VCaP (cell line): ENCODE measurements at regions not wholly inside any gene's neighbourhood (a gene's known extent, or its start where the extent isn't known, plus 50 kb on each side); places are given as distances from the start of the nearest gene placed in this dataset.
"Not testable (repeated sequence)": the region's sequence is repeated elsewhere in the genome, so short reads cannot be mapped to it uniquely, and the experiment has no call there.

ENCODE experiments used
- H3K27ac ChIP-seq: fragments of 450-650 bp; 2 replicates; pipeline ENCODE4 v1.5.1; 2017
- TF ChIP-seq, protein P1 (sequence below): fragments of 450-650 bp; conservative IDR thresholded peaks from 2 replicates; pipeline ENCODE4 v1.5.1; 2017; ENCODE audit warnings: mild to moderate bottlenecking, moderate library complexity

GRCh38 chr5:1723957-1724821 is 75.4 kb downstream of the MRPL36 start:
- TF ChIP-seq, protein P1, sequence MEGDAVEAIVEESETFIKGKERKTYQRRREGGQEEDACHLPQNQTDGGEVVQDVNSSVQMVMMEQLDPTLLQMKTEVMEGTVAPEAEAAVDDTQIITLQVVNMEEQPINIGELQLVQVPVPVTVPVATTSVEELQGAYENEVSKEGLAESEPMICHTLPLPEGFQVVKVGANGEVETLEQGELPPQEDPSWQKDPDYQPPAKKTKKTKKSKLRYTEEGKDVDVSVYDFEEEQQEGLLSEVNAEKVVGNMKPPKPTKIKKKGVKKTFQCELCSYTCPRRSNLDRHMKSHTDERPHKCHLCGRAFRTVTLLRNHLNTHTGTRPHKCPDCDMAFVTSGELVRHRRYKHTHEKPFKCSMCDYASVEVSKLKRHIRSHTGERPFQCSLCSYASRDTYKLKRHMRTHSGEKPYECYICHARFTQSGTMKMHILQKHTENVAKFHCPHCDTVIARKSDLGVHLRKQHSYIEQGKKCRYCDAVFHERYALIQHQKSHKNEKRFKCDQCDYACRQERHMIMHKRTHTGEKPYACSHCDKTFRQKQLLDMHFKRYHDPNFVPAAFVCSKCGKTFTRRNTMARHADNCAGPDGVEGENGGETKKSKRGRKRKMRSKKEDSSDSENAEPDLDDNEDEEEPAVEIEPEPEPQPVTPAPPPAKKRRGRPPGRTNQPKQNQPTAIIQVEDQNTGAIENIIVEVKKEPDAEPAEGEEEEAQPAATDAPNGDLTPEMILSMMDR: no peak
- H3K27ac ChIP-seq: no peak overlapping the region

DNA sequence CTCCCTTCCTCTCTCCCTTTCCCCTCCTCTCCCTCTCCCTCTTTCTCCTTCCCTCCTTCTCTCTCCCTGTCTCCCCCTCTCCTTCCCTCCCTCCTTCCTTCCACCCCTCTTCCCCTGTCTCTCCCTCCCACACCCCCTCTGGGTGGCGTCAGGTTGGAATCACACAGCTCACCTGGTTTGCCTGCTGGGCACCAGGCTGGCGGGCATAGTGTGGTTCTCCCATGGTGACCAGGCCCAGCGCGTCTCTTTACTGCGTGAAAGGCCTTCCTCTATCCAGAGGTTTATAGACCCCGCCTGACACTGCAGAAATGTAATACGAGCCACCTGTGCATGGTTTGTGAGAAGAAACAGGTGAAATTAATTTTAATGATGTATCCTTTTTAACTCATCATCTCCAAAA is 76.2 kb downstream of the MRPL36 start:
- TF ChIP-seq, protein P1: no peak
- H3K27ac ChIP-seq: no peak overlapping the region

- TF ChIP-seq, protein P1: no peak
- no peak overlapping the region for H3K27ac ChIP-seq
Measured at GRCh38 chr5:1722877-1723276, 76.8 kb downstream of the MRPL36 start.

DNA sequence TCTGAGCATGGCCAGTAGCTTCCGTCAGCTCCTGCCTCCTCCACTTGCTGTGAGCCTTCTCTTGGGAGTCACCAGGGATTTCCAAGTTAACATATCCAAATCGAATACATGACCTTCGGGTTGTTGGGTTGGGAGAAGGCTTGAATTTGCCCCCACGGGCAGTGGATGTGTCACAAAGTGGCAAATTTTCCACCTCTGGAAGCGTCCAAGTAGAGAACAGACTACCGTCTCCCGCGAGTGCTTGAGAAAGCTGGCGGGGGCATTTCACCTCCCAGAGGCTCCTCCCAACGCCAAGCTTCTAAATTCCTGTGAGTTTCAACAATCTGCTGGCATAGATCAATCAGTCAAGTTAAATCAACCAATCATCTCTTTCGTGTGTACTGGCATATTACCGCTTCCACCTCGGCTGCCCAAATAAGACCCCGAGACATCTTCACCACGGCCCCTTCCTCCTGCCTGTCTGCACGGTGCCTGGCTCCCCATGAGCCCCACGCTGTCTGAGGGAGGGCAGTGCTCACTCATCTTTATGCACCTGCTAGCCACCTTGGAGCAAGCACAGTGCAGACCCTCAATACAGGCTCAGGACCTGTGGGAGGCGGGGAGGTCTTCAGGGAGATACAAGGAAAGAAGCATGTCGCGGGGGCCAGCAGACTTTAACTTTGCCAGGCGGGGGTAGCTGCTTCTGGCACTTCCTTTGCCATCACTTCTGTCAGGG is 79.1 kb downstream of the MRPL36 start:
- TF ChIP-seq, protein P1: no peak
- no peak overlapping the region for H3K27ac ChIP-seq

DNA sequence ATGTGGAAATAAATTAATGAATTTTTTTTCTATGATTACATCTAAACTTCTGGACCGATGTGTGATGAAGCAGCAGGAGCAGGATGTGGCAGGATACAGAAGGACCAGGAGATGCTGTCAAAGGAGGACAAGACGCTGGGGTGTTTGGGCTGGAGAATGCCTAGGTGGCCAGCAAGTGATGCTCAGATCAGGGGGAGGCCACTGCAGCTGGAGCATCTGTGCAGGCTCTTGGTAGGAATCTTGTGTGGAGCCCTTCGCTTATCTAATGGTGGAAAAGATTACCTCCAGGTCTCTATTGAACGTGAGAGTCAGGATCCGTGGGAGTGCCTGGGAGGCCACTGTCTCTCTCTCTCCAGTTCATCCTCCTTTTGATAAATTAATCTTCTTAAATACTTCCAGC is 79.8 kb downstream of the MRPL36 start:
- TF ChIP-seq, protein P1: no peak
- H3K27ac ChIP-seq: no peak overlapping the region

- no peak overlapping the region for H3K27ac ChIP-seq
- TF ChIP-seq, protein P1: no peak
Measured at GRCh38 chr5:1718669-1719068, 81.0 kb downstream of the MRPL36 start.

- not testable (repeated sequence) for H3K27ac ChIP-seq
Measured at GRCh38 chr5:1710091-1710490, 89.5 kb downstream of the MRPL36 start.
